B cell (primary cell): ENCODE measurements at regions not wholly inside any gene's neighbourhood (a gene's known extent, or its start where the extent isn't known, plus 50 kb on each side); places are given as distances from the start of the nearest gene placed in this dataset.

Experiments used
- ATAC-seq: fragments of 200-7000 bp; cut with Tn5 transposase; one replicate; pipeline ENCODE4 v1.10.0; 2021; ENCODE audit warnings: low read depth, mild to moderate bottlenecking, moderate number of reproducible peaks, moderate library complexity
- CTCF ChIA-PET: fragments of 350-600 bp; sonication (Branson Sonifier 250); formaldehyde crosslinking; loops from one replicate; lab custom pipeline; 2021; ENCODE audit warnings: antibody characterized with exemption, inconsistent platforms; lab: Charles Lee
- POLR2A ChIA-PET: fragments of 350-600 bp; sonication (Branson Sonifier 250); formaldehyde crosslinking; loops from one replicate; lab custom pipeline; 2021; ENCODE audit warnings: antibody characterized with exemption; lab: Charles Lee
- DNase-seq: peaks from one replicate; pipeline ENCODE4 v3.0.0; 2013
- H2AFZ ChIP-seq: 2 replicates; pipeline ENCODE4 v1.6.1; 2012; ENCODE audit warnings: mild to moderate bottlenecking, low read depth, low read length; ENCODE audit not compliant: insufficient read depth, poor library complexity, severe bottlenecking
- H3K27ac ChIP-seq, 2 donors: 1 replicate in 1 of 2; 2 replicates in 1 of 2; pipeline ENCODE4 v1.5.1; 2012 to 2013; ENCODE audit warnings: low read length in 2 of 2, mild to moderate bottlenecking in 2 of 2, moderate library complexity in 1 of 2
- H3K27me3 ChIP-seq, 4 experiments: fragments of 200-600 bp in 1 of 4; sonication (generic) in 1 of 4; replicated peaks in 1 of 4; 1 replicate in 2 of 4; 2 replicates in 2 of 4; pipeline versions ENCODE4 v1.6.1 to v1.7.0; 2013 to 2016; ENCODE audit warnings: low read length in 3 of 4, mild to moderate bottlenecking in 2 of 4, mixed read lengths in 1 of 4, moderate library complexity in 1 of 4; ENCODE audit not compliant: insufficient read depth in 4 of 4, control insufficient read depth in 3 of 4; ENCODE audit errors: control extremely low read depth in 1 of 4
- H3K36me3 ChIP-seq, 2 experiments: replicated peaks in 1 of 2; 1 replicate in 1 of 2; 2 replicates in 1 of 2; pipeline versions ENCODE4 v1.6.1 to v1.7.1; 2013; ENCODE audit warnings: low read length in 1 of 2; ENCODE audit not compliant: insufficient read depth in 2 of 2, control insufficient read depth in 1 of 2; ENCODE audit errors: control extremely low read depth in 1 of 2, extremely low read depth in 1 of 2
- H3K4me1 ChIP-seq, 2 donors: fragments of 200-600 bp in 1 of 2; sonication (generic) in 1 of 2; 1 replicate in 1 of 2; 2 replicates in 1 of 2; pipeline versions ENCODE4 v1.5.1 to v1.6.1; 2013 to 2017; ENCODE audit warnings: low read length in 2 of 2; ENCODE audit not compliant: control insufficient read depth in 2 of 2, insufficient read depth in 2 of 2
- H3K4me2 ChIP-seq: replicated peaks from 2 replicates; pipeline ENCODE3; 2012; ENCODE audit warnings: mild to moderate bottlenecking, low read depth, low read length; ENCODE audit not compliant: poor library complexity, severe bottlenecking
- H3K4me3 ChIP-seq, 5 experiments: fragments of 200-600 bp in 1 of 5; sonication (generic) in 1 of 5; 1 replicate in 3 of 5; 2 replicates in 2 of 5; pipeline versions ENCODE4 v1.5.1 to v1.7.0; 2011 to 2016; ENCODE audit warnings: low read length in 4 of 5, mild to moderate bottlenecking in 4 of 5, low read depth in 2 of 5, control low read depth in 1 of 5, moderate library complexity in 1 of 5; ENCODE audit not compliant: insufficient read depth in 1 of 5; ENCODE audit errors: control extremely low read depth in 1 of 5, extremely low read depth in 1 of 5
- H3K79me2 ChIP-seq: fragments of 200-600 bp; sonication (generic); one replicate; pipeline ENCODE4 v1.6.0; 2016; ENCODE audit warnings: low read length; ENCODE audit not compliant: control insufficient read depth, insufficient read depth
- H3K9ac ChIP-seq: fragments of 200-600 bp; sonication (generic); 2 replicates; pipeline ENCODE4 v1.6.1; 2017; ENCODE audit warnings: mild to moderate bottlenecking, low read length, moderate library complexity
- H3K9me3 ChIP-seq, 3 donors: one replicate each; pipeline versions ENCODE4 v1.6.1 to v1.7.1; 2013; ENCODE audit warnings: low read length in 2 of 3; ENCODE audit not compliant: control insufficient read depth in 2 of 3, insufficient read depth in 1 of 3; ENCODE audit errors: control extremely low read depth in 1 of 3
- H4K20me1 ChIP-seq: 2 replicates; pipeline ENCODE4 v1.6.0; 2012; ENCODE audit warnings: mild to moderate bottlenecking, low read length; ENCODE audit not compliant: insufficient read depth, control insufficient read depth, poor library complexity, severe bottlenecking
- H3K27ac Mint-ChIP-seq: one replicate; pipeline ENCODE4 v1.8.0; 2021; ENCODE audit warnings: mixed read lengths
- H3K27me3 Mint-ChIP-seq: one replicate; pipeline ENCODE4 v1.8.0; 2021; ENCODE audit warnings: mixed read lengths
- H3K4me1 Mint-ChIP-seq: one replicate; pipeline ENCODE4 v1.8.0; 2021; ENCODE audit warnings: mixed read lengths
- H3K4me3 Mint-ChIP-seq: one replicate; pipeline ENCODE4 v1.8.0; 2021; ENCODE audit warnings: mixed read lengths
- H3K9me3 Mint-ChIP-seq: one replicate; pipeline ENCODE4 v1.8.0; 2022; ENCODE audit warnings: mixed read lengths; ENCODE audit not compliant: insufficient read depth
- EZH2 ChIP-seq: IDR thresholded peaks from 2 replicates; pipeline ENCODE4 v1.6.1; 2012; ENCODE audit warnings: borderline replicate concordance, low read depth, mild to moderate bottlenecking, moderate library complexity, low read length; ENCODE audit not compliant: insufficient read depth, poor library complexity, severe bottlenecking
- WGBS: methylation state at CpG from one replicate; pipeline ENCODE4 v1.1.5; 2013; ENCODE audit warnings: missing lambda C conversion rate; ENCODE audit not compliant: insufficient coverage; 5-methylcytosine and 5-hydroxymethylcytosine counted together
- intact Hi-C: fragments of 100-400 bp; cut with micrococcal nuclease; formaldehyde crosslinking; loops from one replicate; pipeline ENCODE4 v1.10.0; 2022
- TF ChIP-seq, protein P1 (sequence below): fragments of 200-600 bp; IDR thresholded peaks from one replicate; pipeline ENCODE4 v1.8.0; 2022; ENCODE audit warnings: antibody characterized with exemption, mild to moderate bottlenecking

DNA sequence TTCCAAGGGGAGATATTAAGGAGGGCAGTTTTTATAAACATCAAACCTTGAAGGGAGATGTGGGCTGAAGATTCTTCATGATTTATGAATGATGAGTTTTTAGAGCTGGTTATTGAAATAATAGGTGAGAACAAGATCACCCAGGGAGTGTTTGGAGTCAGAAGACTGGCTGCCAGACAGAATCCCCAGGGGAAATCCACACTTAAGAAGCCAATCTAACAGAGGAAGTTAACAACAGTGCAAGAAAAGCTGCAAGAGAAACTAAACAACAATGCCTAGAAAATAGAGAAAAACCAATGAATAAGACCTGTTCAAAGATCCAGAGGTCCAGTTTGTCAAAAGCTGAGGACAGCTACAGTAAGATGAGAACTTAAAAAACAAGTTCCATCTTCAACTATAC lies 167.9 kb upstream of the MAN1A1 start:
- Histone ChIP-seq H2AFZ (no peak overlapping the region), H3K27ac (no peak overlapping the region), H3K9ac (no peak overlapping the region), H3K27me3 (no peaks in the 10 kb centered on the region), H3K79me2 (no peaks in the 10 kb centered on the region), H3K4me1 (no peaks in the 10 kb centered on the region), H4K20me1 (no peaks in the 10 kb centered on the region), H3K4me3 (no peak overlapping the region), H3K36me3 (no peaks in the 10 kb centered on the region), H3K4me2 (no peak overlapping the region), H3K9me3 (no peaks in the 10 kb centered on the region)
- no peaks in the 10 kb centered on the region for H3K4me1 Mint-ChIP-seq
- ATAC-seq: no peak
- no peaks in the 10 kb centered on the region for H3K9me3 Mint-ChIP-seq
- no peak for DNase-seq
- no peak overlapping the region for H3K27ac Mint-ChIP-seq
- intact Hi-C loops: no loop called here
- no peak for TF ChIP-seq EZH2
- H3K4me3 Mint-ChIP-seq: no peak overlapping the region
- no peaks in the 10 kb centered on the region for H3K27me3 Mint-ChIP-seq
- ChIA-PET POLR2A (no interaction called here), CTCF (no interaction called here)

DNA sequence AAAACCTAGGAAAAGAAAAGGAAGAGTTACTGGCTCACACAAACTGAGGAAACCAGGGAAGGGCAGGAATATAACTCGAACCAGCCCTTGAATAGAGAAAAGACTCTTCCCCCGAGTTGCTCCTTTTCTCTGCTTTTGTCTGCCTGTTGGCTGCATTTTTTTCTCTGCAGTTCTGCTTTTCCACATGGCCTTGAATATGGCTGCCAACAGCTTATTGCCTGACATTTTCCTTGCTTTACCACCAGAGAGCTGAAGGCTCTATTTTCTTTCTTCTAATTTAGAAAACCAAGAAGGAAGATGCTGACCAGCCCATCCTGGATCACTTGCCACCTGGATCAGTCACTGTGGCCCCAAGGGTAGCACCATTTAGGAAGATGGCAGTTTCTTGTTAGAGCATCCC lies 164.8 kb upstream of the MAN1A1 start:
- Histone ChIP-seq H3K4me3 (no peak overlapping the region), H3K4me1 (no peaks in the 10 kb centered on the region), H3K9me3 (no peaks in the 10 kb centered on the region), H3K27me3 (no peaks in the 10 kb centered on the region), H3K4me2 (no peak overlapping the region), H3K27ac (no peak overlapping the region), H3K9ac (no peak overlapping the region), H2AFZ (no peak overlapping the region), H3K79me2 (no peaks in the 10 kb centered on the region), H4K20me1 (no peaks in the 10 kb centered on the region), H3K36me3 (no peaks in the 10 kb centered on the region)
- intact Hi-C loops: no loop called here
- POLR2A ChIA-PET: no interaction called here
- no peak for DNase-seq
- no peak for ATAC-seq
- no peak overlapping the region for H3K27ac Mint-ChIP-seq
- H3K4me3 Mint-ChIP-seq: no peak overlapping the region
- CTCF ChIA-PET: no interaction called here
- 100% methylated on average over 2 of the region's 2 CpGs for WGBS
- H3K27me3 Mint-ChIP-seq: no peaks in the 10 kb centered on the region
- H3K9me3 Mint-ChIP-seq: no peaks in the 10 kb centered on the region
- TF ChIP-seq, protein P1, sequence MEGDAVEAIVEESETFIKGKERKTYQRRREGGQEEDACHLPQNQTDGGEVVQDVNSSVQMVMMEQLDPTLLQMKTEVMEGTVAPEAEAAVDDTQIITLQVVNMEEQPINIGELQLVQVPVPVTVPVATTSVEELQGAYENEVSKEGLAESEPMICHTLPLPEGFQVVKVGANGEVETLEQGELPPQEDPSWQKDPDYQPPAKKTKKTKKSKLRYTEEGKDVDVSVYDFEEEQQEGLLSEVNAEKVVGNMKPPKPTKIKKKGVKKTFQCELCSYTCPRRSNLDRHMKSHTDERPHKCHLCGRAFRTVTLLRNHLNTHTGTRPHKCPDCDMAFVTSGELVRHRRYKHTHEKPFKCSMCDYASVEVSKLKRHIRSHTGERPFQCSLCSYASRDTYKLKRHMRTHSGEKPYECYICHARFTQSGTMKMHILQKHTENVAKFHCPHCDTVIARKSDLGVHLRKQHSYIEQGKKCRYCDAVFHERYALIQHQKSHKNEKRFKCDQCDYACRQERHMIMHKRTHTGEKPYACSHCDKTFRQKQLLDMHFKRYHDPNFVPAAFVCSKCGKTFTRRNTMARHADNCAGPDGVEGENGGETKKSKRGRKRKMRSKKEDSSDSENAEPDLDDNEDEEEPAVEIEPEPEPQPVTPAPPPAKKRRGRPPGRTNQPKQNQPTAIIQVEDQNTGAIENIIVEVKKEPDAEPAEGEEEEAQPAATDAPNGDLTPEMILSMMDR: no peak
- no peak for TF ChIP-seq EZH2
- H3K4me1 Mint-ChIP-seq: no peaks in the 10 kb centered on the region
